ENCODE measurements at regions not wholly inside any gene's neighbourhood (a gene's known extent, or its start where the extent isn't known, plus 50 kb on each side); places are given as distances from the start of the nearest gene placed in this dataset.

DNA sequence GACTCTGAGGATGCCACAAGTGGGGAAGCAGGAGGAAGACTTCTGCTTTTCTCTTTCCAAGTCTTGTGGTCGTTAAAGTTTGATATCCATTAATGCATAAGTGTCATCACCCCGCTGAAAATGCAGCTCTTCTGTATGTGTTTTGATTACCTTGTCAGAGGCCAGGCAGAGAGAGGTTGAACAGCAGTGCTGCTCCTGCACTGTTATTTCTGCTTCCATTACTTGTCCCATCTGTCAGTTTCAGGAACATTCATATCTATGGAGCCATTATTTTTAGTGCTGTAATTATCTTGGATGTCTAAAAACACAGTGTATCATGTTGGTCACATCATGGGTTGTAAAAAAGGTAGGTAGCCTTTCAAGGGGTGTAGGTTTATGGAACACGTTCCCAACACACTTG is 62.0 kb upstream of the ESX1 start:
- no peaks in the 10 kb centered on the region for H3K9me2 ChIP-seq (replicated peaks; ENCODE audit: control insufficient read depth, low read length)
- H3K4me2 ChIP-seq (ENCODE audit: low read length), result no peak overlapping the region
- no peaks in the 10 kb centered on the region for H4K20me1 ChIP-seq (ENCODE audit: control insufficient read depth, insufficient read depth, low read depth, low read length)
- H3K9me3 ChIP-seq (ENCODE audit: control insufficient read depth, insufficient read depth, low read length), result no peaks in the 10 kb centered on the region
- no peak overlapping the region for H3K4me3 ChIP-seq (ENCODE audit: low read length)
- H3K4me1 ChIP-seq (ENCODE audit: control insufficient read depth, low read length), result no peaks in the 10 kb centered on the region
- H3K27me3 ChIP-seq (ENCODE audit: control insufficient read depth, low read length), result no peaks in the 10 kb centered on the region
- no peak overlapping the region for H3K27ac ChIP-seq (ENCODE audit: low read depth, low read length)
- H3K36me3 ChIP-seq (ENCODE audit: control insufficient read depth, low read length), result no peaks in the 10 kb centered on the region
- no peaks in the 10 kb centered on the region for H3K79me2 ChIP-seq (ENCODE audit: control insufficient read depth, low read length)
- no peaks in the 10 kb centered on the region for H3F3A ChIP-seq (ENCODE audit: control insufficient read depth, insufficient read depth)
- TF ChIP-seq EZH2phosphoT487 (IDR thresholded peaks at IDR 0.05; ENCODE audit: borderline replicate concordance, low read length), result no peak
- TF ChIP-seq, protein P1, sequence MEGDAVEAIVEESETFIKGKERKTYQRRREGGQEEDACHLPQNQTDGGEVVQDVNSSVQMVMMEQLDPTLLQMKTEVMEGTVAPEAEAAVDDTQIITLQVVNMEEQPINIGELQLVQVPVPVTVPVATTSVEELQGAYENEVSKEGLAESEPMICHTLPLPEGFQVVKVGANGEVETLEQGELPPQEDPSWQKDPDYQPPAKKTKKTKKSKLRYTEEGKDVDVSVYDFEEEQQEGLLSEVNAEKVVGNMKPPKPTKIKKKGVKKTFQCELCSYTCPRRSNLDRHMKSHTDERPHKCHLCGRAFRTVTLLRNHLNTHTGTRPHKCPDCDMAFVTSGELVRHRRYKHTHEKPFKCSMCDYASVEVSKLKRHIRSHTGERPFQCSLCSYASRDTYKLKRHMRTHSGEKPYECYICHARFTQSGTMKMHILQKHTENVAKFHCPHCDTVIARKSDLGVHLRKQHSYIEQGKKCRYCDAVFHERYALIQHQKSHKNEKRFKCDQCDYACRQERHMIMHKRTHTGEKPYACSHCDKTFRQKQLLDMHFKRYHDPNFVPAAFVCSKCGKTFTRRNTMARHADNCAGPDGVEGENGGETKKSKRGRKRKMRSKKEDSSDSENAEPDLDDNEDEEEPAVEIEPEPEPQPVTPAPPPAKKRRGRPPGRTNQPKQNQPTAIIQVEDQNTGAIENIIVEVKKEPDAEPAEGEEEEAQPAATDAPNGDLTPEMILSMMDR (IDR thresholded peaks at IDR 0.05; ENCODE audit: low read depth, low read length, poor library complexity, severe bottlenecking), result no peak

GRCh38 chrX:104315555-104315954 is 60.8 kb upstream of the ESX1 start:
- no peaks in the 10 kb centered on the region for H3F3A ChIP-seq (ENCODE audit: control insufficient read depth, insufficient read depth)
- no peak for TF ChIP-seq EZH2phosphoT487 (IDR thresholded peaks at IDR 0.05; ENCODE audit: borderline replicate concordance, low read length)
- TF ChIP-seq, protein P1 (IDR thresholded peaks at IDR 0.05; ENCODE audit: low read depth, low read length, poor library complexity, severe bottlenecking), result no peak
- H3K9me2 ChIP-seq (replicated peaks; ENCODE audit: control insufficient read depth, low read length), result no peaks in the 10 kb centered on the region
- no peaks in the 10 kb centered on the region for H4K20me1 ChIP-seq (ENCODE audit: control insufficient read depth, insufficient read depth, low read depth, low read length)
- H3K27ac ChIP-seq (ENCODE audit: low read depth, low read length), result no peak overlapping the region
- no peaks in the 10 kb centered on the region for H3K79me2 ChIP-seq (ENCODE audit: control insufficient read depth, low read length)
- H3K4me1 ChIP-seq (ENCODE audit: control insufficient read depth, low read length), result no peaks in the 10 kb centered on the region
- no peaks in the 10 kb centered on the region for H3K27me3 ChIP-seq (ENCODE audit: control insufficient read depth, low read length)
- H3K36me3 ChIP-seq (ENCODE audit: control insufficient read depth, low read length), result no peaks in the 10 kb centered on the region
- H3K4me3 ChIP-seq (ENCODE audit: low read length), result no peak overlapping the region
- H3K4me2 ChIP-seq (ENCODE audit: low read length), result no peak overlapping the region
- H3K9me3 ChIP-seq (ENCODE audit: control insufficient read depth, insufficient read depth, low read length), result no peaks in the 10 kb centered on the region

GRCh38 chrX:104310657-104311254 is 56.0 kb upstream of the ESX1 start:
- Histone ChIP-seq H3K9me2 (replicated peaks; ENCODE audit: control insufficient read depth, low read length) (no peaks in the 10 kb centered on the region), H3K4me1 (ENCODE audit: control insufficient read depth, low read length) (no peaks in the 10 kb centered on the region), H3K4me3 (ENCODE audit: low read length) (no peak overlapping the region), H3K27me3 (ENCODE audit: control insufficient read depth, low read length) (no peaks in the 10 kb centered on the region), H3F3A (ENCODE audit: control insufficient read depth, insufficient read depth) (no peaks in the 10 kb centered on the region), H3K27ac (ENCODE audit: low read depth, low read length) (no peak overlapping the region), H3K36me3 (ENCODE audit: control insufficient read depth, low read length) (no peaks in the 10 kb centered on the region), H3K9me3 (ENCODE audit: control insufficient read depth, insufficient read depth, low read length) (no peaks in the 10 kb centered on the region), H3K79me2 (ENCODE audit: control insufficient read depth, low read length) (no peaks in the 10 kb centered on the region), H3K4me2 (ENCODE audit: low read length) (no peak overlapping the region), H4K20me1 (ENCODE audit: control insufficient read depth, insufficient read depth, low read depth, low read length) (no peaks in the 10 kb centered on the region)
- TF ChIP-seq EZH2phosphoT487 (IDR thresholded peaks at IDR 0.05; ENCODE audit: borderline replicate concordance, low read length), result no peak
- TF ChIP-seq, protein P1 (IDR thresholded peaks at IDR 0.05; ENCODE audit: low read depth, low read length, poor library complexity, severe bottlenecking), result no peak
